H1 (cell line): ENCODE measurements at regions not wholly inside any gene's neighbourhood (a gene's known extent, or its start where the extent isn't known, plus 50 kb on each side); places are given as distances from the start of the nearest gene placed in this dataset.

Experiments used
- CTCF ChIA-PET: fragments of 300-600 bp; sonication (Branson Sonifier 250); formaldehyde crosslinking; loops from one replicate; lab custom pipeline; 2021; ENCODE audit not compliant: partially characterized antibody; lab: Charles Lee
- POLR2A ChIA-PET: fragments of 300-600 bp; sonication (Branson Sonifier 250); formaldehyde crosslinking; loops from one replicate; lab custom pipeline; 2021; ENCODE audit warnings: inconsistent platforms; ENCODE audit not compliant: partially characterized antibody; lab: Charles Lee
- DNase-seq, 2 experiments: peaks; one replicate each; pipeline versions ENCODE4 v3.0.0 to v3.0.0-alpha.2; 2010 to 2022; ENCODE audit warnings: low spot score in 2 of 2, low read depth in 1 of 2, mixed read lengths in 1 of 2
- FAIRE-seq: peaks from 2 replicates; lab custom pipeline; 2011; peaks lifted over from hg19 to GRCh38; lab: Jason Lieb, UNC
- H2AFZ ChIP-seq: 2 replicates; pipeline ENCODE4 v1.8.1; 2012; ENCODE audit warnings: low read length, inconsistent platforms
- H2AK5ac ChIP-seq: 2 replicates; pipeline ENCODE4 v1.6.1; 2013; ENCODE audit warnings: low read depth, low read length
- H2BK120ac ChIP-seq: replicated peaks from 2 replicates; pipeline ENCODE3; 2013; ENCODE audit warnings: low read depth, low read length, inconsistent platforms
- H2BK12ac ChIP-seq: 2 replicates; pipeline ENCODE4 v1.6.1; 2013; ENCODE audit warnings: low read depth, low read length
- H2BK15ac ChIP-seq: 2 replicates; pipeline ENCODE4 v1.6.1; 2013; ENCODE audit warnings: low read length
- H2BK20ac ChIP-seq: 2 replicates; pipeline ENCODE4 v1.6.1; 2013; ENCODE audit warnings: low read length
- H2BK5ac ChIP-seq: 2 replicates; pipeline ENCODE4 v1.6.1; 2013; ENCODE audit warnings: low read depth, low read length
- H3K14ac ChIP-seq: 2 replicates; pipeline ENCODE4 v1.6.1; 2013; ENCODE audit warnings: inconsistent platforms; ENCODE audit not compliant: insufficient read length
- H3K18ac ChIP-seq: 2 replicates; pipeline ENCODE4 v1.6.1; 2013; ENCODE audit warnings: low read length; ENCODE audit errors: extremely low read depth
- H3K23ac ChIP-seq: 2 replicates; pipeline ENCODE4 v1.6.1; 2013; ENCODE audit warnings: inconsistent platforms; ENCODE audit not compliant: insufficient read length
- H3K23me2 ChIP-seq: 2 replicates; pipeline ENCODE4 v1.6.1; 2013; ENCODE audit warnings: low read depth, low read length
- H3K27ac ChIP-seq: 2 replicates; pipeline ENCODE4 v1.6.1; 2011; ENCODE audit warnings: low read depth, low read length, inconsistent platforms
- H3K27me3 ChIP-seq, 4 experiments: replicated peaks in 1 of 4; 1 replicate in 1 of 4; 2 replicates in 3 of 4; pipeline versions ENCODE4 v1.6.1 to v1.8.1; 2011 to 2013; ENCODE audit warnings: low read length in 3 of 4, mild to moderate bottlenecking in 3 of 4, inconsistent platforms in 2 of 4, mixed read lengths in 2 of 4, moderate library complexity in 1 of 4; ENCODE audit not compliant: control insufficient read depth in 3 of 4, insufficient read depth in 3 of 4; ENCODE audit errors: extremely low read depth in 1 of 4
- H3K36me3 ChIP-seq, 4 experiments: 2 replicates each; pipeline versions ENCODE4 v1.6.1 to v1.8.1; 2011 to 2013; ENCODE audit warnings: mild to moderate bottlenecking in 4 of 4, low read length in 3 of 4, moderate library complexity in 2 of 4, control low read depth in 1 of 4, inconsistent platforms in 1 of 4; ENCODE audit not compliant: insufficient read depth in 4 of 4, control insufficient read depth in 2 of 4
- H3K4ac ChIP-seq: replicated peaks from 2 replicates; pipeline ENCODE3; 2013; ENCODE audit warnings: low read length, low read depth, mixed read lengths, inconsistent platforms; ENCODE audit not compliant: insufficient read length
- H3K4me1 ChIP-seq, 4 experiments: replicated peaks in 1 of 4; 1 replicate in 1 of 4; 2 replicates in 3 of 4; pipeline versions ENCODE4 v1.6.1 to v1.8.1; 2011 to 2013; ENCODE audit warnings: low read length in 3 of 4, inconsistent platforms in 2 of 4, mixed read lengths in 1 of 4; ENCODE audit not compliant: insufficient read depth in 4 of 4, control insufficient read depth in 3 of 4
- H3K4me2 ChIP-seq, 2 experiments: 2 replicates each; pipeline versions ENCODE4 v1.6.1 to v1.8.1; 2011 to 2013; ENCODE audit warnings: low read depth in 2 of 2, low read length in 2 of 2, control low read depth in 1 of 2, inconsistent platforms in 1 of 2, mild to moderate bottlenecking in 1 of 2; ENCODE audit not compliant: insufficient read depth in 1 of 2
- H3K4me3 ChIP-seq, 4 experiments: fragments of 200-600, 300-600 bp in 1 of 4; sonication (generic), shearing (Covaris generic), sonication (Bioruptor Twin) in 1 of 4; 2 replicates each; pipeline versions ENCODE4 v1.5.1 to v1.8.1; 2011 to 2016; ENCODE audit warnings: low read length in 4 of 4, low read depth in 3 of 4, control low read depth in 2 of 4, inconsistent platforms in 2 of 4, mild to moderate bottlenecking in 2 of 4, mixed read lengths in 1 of 4, moderate library complexity in 1 of 4; ENCODE audit not compliant: insufficient read depth in 2 of 4; ENCODE audit errors: extremely low read depth in 1 of 4
- H3K56ac ChIP-seq: replicated peaks from 2 replicates; pipeline ENCODE3; 2013; ENCODE audit warnings: low read depth, mild to moderate bottlenecking, mixed read lengths, low read length, inconsistent platforms; ENCODE audit not compliant: insufficient read length
- H3K79me1 ChIP-seq: 2 replicates; pipeline ENCODE4 v1.6.1; 2013; ENCODE audit warnings: low read depth, low read length, control low read depth
- H3K79me2 ChIP-seq, 2 experiments: 2 replicates each; pipeline versions ENCODE4 v1.6.1 to v1.8.1; 2012 to 2013; ENCODE audit warnings: low read length in 2 of 2, mild to moderate bottlenecking in 2 of 2, inconsistent platforms in 1 of 2; ENCODE audit not compliant: insufficient read depth in 2 of 2, control insufficient read depth in 1 of 2
- H3K9ac ChIP-seq, 4 experiments: replicated peaks in 1 of 4; 1 replicate in 1 of 4; 2 replicates in 3 of 4; pipeline versions ENCODE4 v1.6.1 to v1.8.1; 2011 to 2013; ENCODE audit warnings: low read depth in 3 of 4, low read length in 3 of 4, control low read depth in 2 of 4, mild to moderate bottlenecking in 2 of 4, moderate library complexity in 2 of 4, inconsistent platforms in 1 of 4; ENCODE audit errors: extremely low read depth in 1 of 4
- H3K9me3 ChIP-seq, 2 experiments: 2 replicates each; pipeline versions ENCODE4 v1.6.1 to v1.8.1; 2012 to 2013; ENCODE audit warnings: mild to moderate bottlenecking in 2 of 2, moderate library complexity in 2 of 2, control low read depth in 1 of 2, inconsistent platforms in 1 of 2, low read depth in 1 of 2, low read length in 1 of 2, mixed read lengths in 1 of 2; ENCODE audit not compliant: insufficient read depth in 2 of 2
- H4K20me1 ChIP-seq, 2 experiments: replicated peaks in 1 of 2; 2 replicates each; pipeline versions ENCODE3 to v1.8.1; 2011 to 2013; ENCODE audit warnings: inconsistent platforms in 2 of 2, low read length in 2 of 2, mild to moderate bottlenecking in 1 of 2; ENCODE audit not compliant: insufficient read depth in 2 of 2, control insufficient read depth in 1 of 2
- H4K5ac ChIP-seq: 2 replicates; pipeline ENCODE4 v1.6.1; 2013; ENCODE audit warnings: low read length, low read depth, mixed read lengths, inconsistent platforms; ENCODE audit not compliant: insufficient read length
- H4K8ac ChIP-seq: 2 replicates; pipeline ENCODE4 v1.8.0; 2013; ENCODE audit warnings: mild to moderate bottlenecking, moderate library complexity, low read length, inconsistent platforms; ENCODE audit not compliant: insufficient read depth; ENCODE audit errors: extremely low read depth
- H4K91ac ChIP-seq: replicated peaks from 2 replicates; pipeline ENCODE3; 2013; ENCODE audit warnings: low read length, mixed read lengths, inconsistent platforms; ENCODE audit not compliant: insufficient read length
- CBX5 ChIP-seq: fragments of 300-800, 300-1000 bp; sonication (generic); IDR thresholded peaks from 2 replicates; pipeline ENCODE4 v1.7.1; 2016; ENCODE audit warnings: antibody characterized with exemption, low read length, low read depth
- CEBPB ChIP-seq: IDR thresholded peaks from 2 replicates; pipeline ENCODE4 v1.6.1; 2012; ENCODE audit warnings: low read depth, low read length
- JUND ChIP-seq: IDR thresholded peaks from 2 replicates; pipeline ENCODE4 v1.6.1; 2011; ENCODE audit warnings: mild to moderate bottlenecking, improper control_type of control experiment, low read length
- KDM1A ChIP-seq: fragments of 200-600, 300-600 bp; sonication (generic); IDR thresholded peaks from 2 replicates; pipeline ENCODE4 v1.7.1; 2016; ENCODE audit warnings: mild to moderate bottlenecking, low read length, borderline replicate concordance
- NRF1 ChIP-seq: IDR thresholded peaks from 2 replicates; pipeline ENCODE4 v1.6.1; 2011; ENCODE audit warnings: mild to moderate bottlenecking, low read depth, low read length, improper control_type of control experiment
- RAD21 ChIP-seq, 2 experiments: IDR thresholded peaks in 1 of 2; conservative IDR thresholded peaks in 1 of 2; 2 replicates each; pipeline ENCODE4 v1.6.1; 2011; ENCODE audit warnings: low read depth in 2 of 2, low read length in 2 of 2, improper control_type of control experiment in 1 of 2, inconsistent platforms in 1 of 2, mild to moderate bottlenecking in 1 of 2, moderate library complexity in 1 of 2
- RFX5 ChIP-seq: IDR thresholded peaks from 2 replicates; pipeline ENCODE4 v1.6.1; 2011; ENCODE audit warnings: low read depth, low read length, improper control_type of control experiment, borderline replicate concordance
- RXRA ChIP-seq: IDR thresholded peaks from 2 replicates; pipeline ENCODE4 v1.6.1; 2011; ENCODE audit warnings: low read depth, mild to moderate bottlenecking, low read length, moderate library complexity; ENCODE audit not compliant: insufficient read depth
- SIRT6 ChIP-seq: IDR thresholded peaks from one replicate; pipeline ENCODE4 v1.7.1; 2012; ENCODE audit warnings: low read length, inconsistent platforms
- SP1 ChIP-seq: IDR thresholded peaks from 2 replicates; pipeline ENCODE4 v1.6.1; 2011; ENCODE audit warnings: low read depth, low read length
- SP2 ChIP-seq: IDR thresholded peaks from 2 replicates; pipeline ENCODE4 v1.6.1; 2012; ENCODE audit warnings: mild to moderate bottlenecking, low read length, inconsistent platforms
- SRF ChIP-seq: IDR thresholded peaks from 2 replicates; pipeline ENCODE4 v1.6.1; 2011; ENCODE audit warnings: mild to moderate bottlenecking, low read depth, low read length, moderate library complexity
- ZNF274 ChIP-seq: IDR thresholded peaks from 2 replicates; pipeline ENCODE4 v1.7.0; 2012; ENCODE audit warnings: low read length, borderline replicate concordance; ENCODE audit errors: extremely low read depth
- TF ChIP-seq, protein P1 (sequence below), 3 experiments: IDR thresholded peaks; 1 replicate in 2 of 3; 2 replicates in 1 of 3; pipeline versions ENCODE4 v1.5.1 to v1.6.1; 2011; ENCODE audit warnings: low read length in 3 of 3, mild to moderate bottlenecking in 3 of 3, inconsistent platforms in 2 of 3, low read depth in 1 of 3, moderate library complexity in 1 of 3; ENCODE audit not compliant: insufficient read depth in 1 of 3; ENCODE audit errors: control extremely low read depth in 1 of 3

DNA sequence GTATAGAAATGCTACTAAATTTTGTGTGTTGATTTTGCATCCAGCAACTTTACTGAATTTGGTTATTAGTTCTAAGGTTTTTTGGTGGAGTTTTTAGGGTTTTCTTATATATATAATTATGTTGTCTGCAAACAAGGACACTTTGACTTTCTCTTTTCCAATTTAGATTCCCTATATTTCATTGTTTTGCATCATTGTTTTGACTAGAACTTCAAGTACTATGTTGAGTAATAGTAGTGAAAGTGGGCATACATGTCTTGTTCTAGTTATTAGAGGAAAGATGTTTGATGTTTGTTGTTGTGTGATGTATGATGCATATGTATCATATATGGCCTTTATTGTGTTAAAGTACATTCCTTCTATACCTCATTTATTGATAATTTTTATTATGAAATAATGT, 362.3 kb upstream of the PRR16 start:
- Histone ChIP-seq H3K9ac (no peak overlapping the region), H3K79me1 (no peaks in the 10 kb centered on the region), H3K23me2 (no peaks in the 10 kb centered on the region), H3K56ac (no peak overlapping the region), H2BK20ac (no peak overlapping the region), H3K4me1 (no peaks in the 10 kb centered on the region), H3K4ac (no peak overlapping the region), H3K4me3 (no peak overlapping the region), H3K36me3 (no peaks in the 10 kb centered on the region), H3K14ac (no peak overlapping the region), H4K5ac (no peak overlapping the region), H4K20me1 (no peaks in the 10 kb centered on the region), H3K27ac (no peak overlapping the region), H4K91ac (no peak overlapping the region), H2BK15ac (no peak overlapping the region), H3K9me3 (no peaks in the 10 kb centered on the region), H4K8ac (no peak overlapping the region), H3K18ac (no peak overlapping the region), H3K79me2 (no peaks in the 10 kb centered on the region), H2BK5ac (no peak overlapping the region), H2BK120ac (no peak overlapping the region), H3K23ac (no peak overlapping the region), H3K4me2 (no peak overlapping the region), H2AFZ (no peak overlapping the region), H2BK12ac (no peak overlapping the region), H2AK5ac (no peak overlapping the region), H3K27me3 (no peaks in the 10 kb centered on the region)
- ChIA-PET CTCF (no interaction called here), POLR2A (no interaction called here)
- no peak for DNase-seq
- FAIRE-seq, result no peak
- TF ChIP-seq CBX5 (no peak), SP1 (no peak), KDM1A (no peak), SIRT6 (no peak), RXRA (no peak), NRF1 (no peak), SP2 (no peak), RAD21 (IDR thresholded peaks at IDR 0.05 in 1 of 2, conservative IDR thresholded peaks at IDR 0.05 in 1 of 2; ENCODE audit: low read depth in 2 of 2, low read length in 2 of 2) (no peak), RFX5 (no peak), CEBPB (no peak), SRF (no peak), ZNF274 (no peak), JUND (no peak)
- TF ChIP-seq, protein P1, sequence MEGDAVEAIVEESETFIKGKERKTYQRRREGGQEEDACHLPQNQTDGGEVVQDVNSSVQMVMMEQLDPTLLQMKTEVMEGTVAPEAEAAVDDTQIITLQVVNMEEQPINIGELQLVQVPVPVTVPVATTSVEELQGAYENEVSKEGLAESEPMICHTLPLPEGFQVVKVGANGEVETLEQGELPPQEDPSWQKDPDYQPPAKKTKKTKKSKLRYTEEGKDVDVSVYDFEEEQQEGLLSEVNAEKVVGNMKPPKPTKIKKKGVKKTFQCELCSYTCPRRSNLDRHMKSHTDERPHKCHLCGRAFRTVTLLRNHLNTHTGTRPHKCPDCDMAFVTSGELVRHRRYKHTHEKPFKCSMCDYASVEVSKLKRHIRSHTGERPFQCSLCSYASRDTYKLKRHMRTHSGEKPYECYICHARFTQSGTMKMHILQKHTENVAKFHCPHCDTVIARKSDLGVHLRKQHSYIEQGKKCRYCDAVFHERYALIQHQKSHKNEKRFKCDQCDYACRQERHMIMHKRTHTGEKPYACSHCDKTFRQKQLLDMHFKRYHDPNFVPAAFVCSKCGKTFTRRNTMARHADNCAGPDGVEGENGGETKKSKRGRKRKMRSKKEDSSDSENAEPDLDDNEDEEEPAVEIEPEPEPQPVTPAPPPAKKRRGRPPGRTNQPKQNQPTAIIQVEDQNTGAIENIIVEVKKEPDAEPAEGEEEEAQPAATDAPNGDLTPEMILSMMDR (IDR thresholded peaks at IDR 0.05; ENCODE audit: control extremely low read depth in 1 of 3, insufficient read depth in 1 of 3, low read depth in 1 of 3, low read length in 3 of 3), result no peak
